Body of pancreas (tissue), 4 donors: ENCODE measurements at regions not wholly inside any gene's neighbourhood (a gene's known extent, or its start where the extent isn't known, plus 50 kb on each side); places are given as distances from the start of the nearest gene placed in this dataset.

Experiments used
- ATAC-seq: fragments of 150-250 bp; one replicate; pipeline ENCODE4 v1.9.1; 2016
- DNase-seq, 4 donors: peaks; one replicate each; pipeline ENCODE4 v3.0.0-alpha.2; 2019
- H3K27ac ChIP-seq, 4 donors: fragments of 200-600 bp; sonication (generic); 1 replicate in 3 of 4; 2 replicates in 1 of 4; pipeline versions ENCODE4 v1.5.1 to v1.6.1; 2016 to 2019; ENCODE audit warnings: mild to moderate bottlenecking in 1 of 4, mixed read lengths in 1 of 4, moderate library complexity in 1 of 4
- H3K27me3 ChIP-seq, 2 donors: fragments of 200-600 bp; sonication (generic); one replicate each; pipeline ENCODE4 v1.6.0; 2016; ENCODE audit warnings: mild to moderate bottlenecking in 1 of 2
- H3K36me3 ChIP-seq, 2 donors: fragments of 200-600 bp; sonication (generic); replicated peaks in 1 of 2; 2 replicates each; pipeline ENCODE4 v1.5.1; 2016; ENCODE audit warnings: low read depth in 2 of 2; ENCODE audit not compliant: insufficient read depth in 1 of 2
- H3K4me1 ChIP-seq: fragments of 200-600 bp; sonication (generic); one replicate; pipeline ENCODE4 v1.6.0; 2016
- H3K4me3 ChIP-seq, 2 donors: fragments of 200-600 bp; sonication (generic); 1 replicate in 1 of 2; 2 replicates in 1 of 2; pipeline ENCODE4 v1.5.1; 2016 to 2019
- H3K9me3 ChIP-seq, 3 donors: fragments of 200-600 bp; sonication (generic); 1 replicate in 2 of 3; 2 replicates in 1 of 3; pipeline ENCODE4 v1.5.1; 2016
- CTCF ChIP-seq, 7 experiments: fragments of 450-650 bp in 4 of 7; fragments of 200-600 bp in 3 of 7; sonication (generic) in 3 of 7; IDR thresholded peaks; one replicate each; pipeline ENCODE4 v1.5.1; 2016 to 2019; ENCODE audit warnings: antibody characterized with exemption in 7 of 7
- POLR2A ChIP-seq, 3 donors: fragments of 450-650 bp; IDR thresholded peaks; one replicate each; pipeline ENCODE4 v1.6.1; 2016; ENCODE audit warnings: antibody characterized with exemption in 3 of 3, mild to moderate bottlenecking in 2 of 3
- WGBS, 2 donors: methylation state at CpG; one replicate each; pipeline ENCODE4 v1.1.5; 2017; 5-methylcytosine and 5-hydroxymethylcytosine counted together
- intact Hi-C: fragments of 100-400 bp; cut with DNase I; formaldehyde crosslinking; loops from one replicate; pipeline ENCODE4 v1.15.1; 2023

- TF ChIP-seq POLR2A (IDR thresholded peaks at IDR 0.05): no peak
- no peak for TF ChIP-seq CTCF (IDR thresholded peaks at IDR 0.05)
Observed at GRCh38 chr2:184272056-184272455, 326.3 kb upstream of the ZNF804A start.

DNA sequence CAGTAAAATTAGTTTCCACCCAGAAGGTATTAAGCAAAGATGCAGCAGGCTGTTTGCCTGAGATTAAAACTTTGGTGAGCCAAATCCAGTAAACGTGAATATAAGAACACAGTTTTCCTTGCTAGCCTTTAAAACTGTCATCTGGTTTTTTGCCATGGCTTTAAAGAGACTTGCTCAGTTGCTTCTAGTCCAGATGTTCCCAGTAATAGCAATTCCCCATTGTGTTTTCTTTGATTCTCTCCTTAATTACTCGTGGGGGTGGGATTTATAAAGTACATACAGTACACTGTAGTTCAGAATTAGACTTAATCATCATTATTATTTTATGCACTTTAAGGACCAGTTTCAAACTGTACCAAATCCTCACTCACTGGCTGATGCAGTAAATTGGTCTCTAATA is 303.5 kb upstream of the ZNF804A start:
- DNase-seq (no peak), ATAC-seq (no peak)
- H3K4me3 ChIP-seq: no peak overlapping the region
- no peaks in the 10 kb centered on the region for H3K9me3 ChIP-seq
- intact Hi-C loops: no loop called here
- H3K27me3 ChIP-seq: no peaks in the 10 kb centered on the region
- no peaks in the 10 kb centered on the region for H3K36me3 ChIP-seq
- H3K4me1 ChIP-seq: no peaks in the 10 kb centered on the region
- TF ChIP-seq POLR2A (IDR thresholded peaks at IDR 0.05) (no peak), CTCF (IDR thresholded peaks at IDR 0.05) (no peak)
- 36 to 47% methylated on average over 2 of the region's 2 CpGs for WGBS, 2 donors
- H3K27ac ChIP-seq: no peak overlapping the region

More at GRCh38 chr2:184272056-184272455, 326.3 kb upstream of the ZNF804A start:
- Histone ChIP-seq H3K36me3 (no peaks in the 10 kb centered on the region), H3K4me1 (no peaks in the 10 kb centered on the region), H3K9me3 (no peaks in the 10 kb centered on the region), H3K27me3 (no peaks in the 10 kb centered on the region), H3K27ac (no peak overlapping the region), H3K4me3 (no peak overlapping the region)
- 25 to 50% methylated on average over 1 of the region's 1 CpG for WGBS, 2 donors
- intact Hi-C loops: no loop called here
- DNase-seq: no peak
- ATAC-seq: no peak

GRCh38 chr2:184297085-184297484 is 301.2 kb upstream of the ZNF804A start:
- Histone ChIP-seq H3K36me3 (no peaks in the 10 kb centered on the region), H3K4me3 (no peak overlapping the region), H3K4me1 (no peaks in the 10 kb centered on the region), H3K9me3 (no peaks in the 10 kb centered on the region), H3K27me3 (no peaks in the 10 kb centered on the region), H3K27ac (no peak overlapping the region)
- 63 to 67% methylated on average over 2 of the region's 2 CpGs for WGBS, 2 donors
- intact Hi-C loops: no loop called here
- ATAC-seq (no peak), DNase-seq (no peak)
- TF ChIP-seq POLR2A (IDR thresholded peaks at IDR 0.05): no peak
- TF ChIP-seq CTCF (IDR thresholded peaks at IDR 0.05): no peak

GRCh38 chr2:184302506-184302905 is 295.8 kb upstream of the ZNF804A start:
- intact Hi-C loops: no loop called here
- DNase-seq: no peak
- no peak for ATAC-seq
- no peaks in the 10 kb centered on the region for H3K4me1 ChIP-seq
- TF ChIP-seq CTCF (IDR thresholded peaks at IDR 0.05): no peak
- no peak for TF ChIP-seq POLR2A (IDR thresholded peaks at IDR 0.05)
- no peaks in the 10 kb centered on the region for H3K9me3 ChIP-seq
- H3K27ac ChIP-seq: no peak overlapping the region
- no peaks in the 10 kb centered on the region for H3K36me3 ChIP-seq
- no peak overlapping the region for H3K4me3 ChIP-seq
- H3K27me3 ChIP-seq: no peaks in the 10 kb centered on the region

- Histone ChIP-seq H3K4me3 (no peak overlapping the region), H3K27ac (no peak overlapping the region), H3K9me3 (no peaks in the 10 kb centered on the region), H3K4me1 (no peaks in the 10 kb centered on the region), H3K27me3 (no peaks in the 10 kb centered on the region), H3K36me3 (no peaks in the 10 kb centered on the region)
- intact Hi-C loops: no loop called here
- ATAC-seq (no peak), DNase-seq (no peak)
- TF ChIP-seq CTCF (IDR thresholded peaks at IDR 0.05) (no peak), POLR2A (IDR thresholded peaks at IDR 0.05) (no peak)
Observed at GRCh38 chr2:184304006-184304405, 294.3 kb upstream of the ZNF804A start.
